ENCODE measurements at regions not wholly inside any gene's neighbourhood (a gene's known extent, or its start where the extent isn't known, plus 50 kb on each side); places are given as distances from the start of the nearest gene placed in this dataset.

DNA sequence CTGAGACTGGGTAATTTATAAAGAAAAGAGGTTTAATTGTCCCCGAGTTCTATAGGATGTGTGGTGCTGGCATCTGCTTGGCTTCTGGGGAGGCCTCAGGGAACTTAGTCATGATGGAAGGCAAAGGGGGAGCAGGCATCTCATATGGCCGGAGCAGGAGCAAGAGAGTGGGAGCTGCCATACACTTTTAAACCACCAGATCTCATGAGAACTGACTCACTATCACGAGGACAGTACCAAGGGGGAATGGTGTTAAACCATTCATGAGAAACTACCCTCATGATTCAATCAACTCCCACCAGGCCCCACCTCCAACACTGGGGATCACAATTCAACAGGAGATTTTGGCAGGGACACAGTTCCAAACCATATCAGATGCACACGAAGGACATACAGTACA lies 199.9 kb upstream of the DPP6 start:
- H3K27ac ChIP-seq (ENCODE audit: low read length): no peak overlapping the region
- no peaks in the 10 kb centered on the region for H3K27me3 ChIP-seq (ENCODE audit: low read depth, low read length)
- no peak overlapping the region for H3K4me3 ChIP-seq (ENCODE audit: low read length)
- H3K4me1 ChIP-seq (ENCODE audit: low read length): no peaks in the 10 kb centered on the region
- no peak overlapping the region for H3K9ac ChIP-seq (ENCODE audit: low read length)
- no peaks in the 10 kb centered on the region for H3K79me2 ChIP-seq (ENCODE audit: low read length)
- no peak overlapping the region for H2AFZ ChIP-seq (ENCODE audit: low read depth, low read length)
- H3K4me2 ChIP-seq (ENCODE audit: low read length): no peak overlapping the region
- H3K36me3 ChIP-seq (replicated peaks; ENCODE audit: low read depth, low read length): no peaks in the 10 kb centered on the region
- TF ChIP-seq, protein P1, sequence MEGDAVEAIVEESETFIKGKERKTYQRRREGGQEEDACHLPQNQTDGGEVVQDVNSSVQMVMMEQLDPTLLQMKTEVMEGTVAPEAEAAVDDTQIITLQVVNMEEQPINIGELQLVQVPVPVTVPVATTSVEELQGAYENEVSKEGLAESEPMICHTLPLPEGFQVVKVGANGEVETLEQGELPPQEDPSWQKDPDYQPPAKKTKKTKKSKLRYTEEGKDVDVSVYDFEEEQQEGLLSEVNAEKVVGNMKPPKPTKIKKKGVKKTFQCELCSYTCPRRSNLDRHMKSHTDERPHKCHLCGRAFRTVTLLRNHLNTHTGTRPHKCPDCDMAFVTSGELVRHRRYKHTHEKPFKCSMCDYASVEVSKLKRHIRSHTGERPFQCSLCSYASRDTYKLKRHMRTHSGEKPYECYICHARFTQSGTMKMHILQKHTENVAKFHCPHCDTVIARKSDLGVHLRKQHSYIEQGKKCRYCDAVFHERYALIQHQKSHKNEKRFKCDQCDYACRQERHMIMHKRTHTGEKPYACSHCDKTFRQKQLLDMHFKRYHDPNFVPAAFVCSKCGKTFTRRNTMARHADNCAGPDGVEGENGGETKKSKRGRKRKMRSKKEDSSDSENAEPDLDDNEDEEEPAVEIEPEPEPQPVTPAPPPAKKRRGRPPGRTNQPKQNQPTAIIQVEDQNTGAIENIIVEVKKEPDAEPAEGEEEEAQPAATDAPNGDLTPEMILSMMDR (IDR thresholded peaks at IDR 0.05; ENCODE audit: low read depth, low read length): no peak
- TF ChIP-seq EZH2phosphoT487 (IDR thresholded peaks at IDR 0.05; ENCODE audit: low read depth): no peak
- H3K9me3 ChIP-seq (ENCODE audit: insufficient read depth, low read length): no peaks in the 10 kb centered on the region
- H4K20me1 ChIP-seq (ENCODE audit: insufficient read depth, low read length): no peaks in the 10 kb centered on the region

DNA sequence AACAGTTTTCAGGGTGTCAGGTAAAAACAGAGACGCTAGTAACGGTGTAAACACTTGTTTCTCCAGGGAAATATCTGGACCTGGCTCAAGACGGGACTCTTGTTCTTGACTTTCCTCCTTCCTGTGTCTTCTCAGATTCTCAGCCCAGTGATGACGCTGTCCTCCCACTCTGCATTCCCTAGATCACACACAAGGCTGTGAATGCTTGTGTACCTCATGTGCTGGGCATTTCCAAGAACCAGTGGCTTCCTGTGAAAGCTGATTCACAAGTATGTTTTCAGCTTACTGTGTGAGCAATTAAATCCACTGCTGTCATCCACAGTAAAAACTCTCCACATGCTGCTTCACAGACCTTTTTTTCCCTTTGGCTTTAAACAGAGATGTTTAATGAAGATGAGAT lies 193.8 kb upstream of the DPP6 start:
- Histone ChIP-seq H4K20me1 (ENCODE audit: insufficient read depth, low read length) (no peaks in the 10 kb centered on the region), H3K79me2 (ENCODE audit: low read length) (no peaks in the 10 kb centered on the region)
- no peak for TF ChIP-seq EZH2phosphoT487 (IDR thresholded peaks at IDR 0.05; ENCODE audit: low read depth)
- TF ChIP-seq, protein P1 (IDR thresholded peaks at IDR 0.05; ENCODE audit: low read depth, low read length): no peak

DNA sequence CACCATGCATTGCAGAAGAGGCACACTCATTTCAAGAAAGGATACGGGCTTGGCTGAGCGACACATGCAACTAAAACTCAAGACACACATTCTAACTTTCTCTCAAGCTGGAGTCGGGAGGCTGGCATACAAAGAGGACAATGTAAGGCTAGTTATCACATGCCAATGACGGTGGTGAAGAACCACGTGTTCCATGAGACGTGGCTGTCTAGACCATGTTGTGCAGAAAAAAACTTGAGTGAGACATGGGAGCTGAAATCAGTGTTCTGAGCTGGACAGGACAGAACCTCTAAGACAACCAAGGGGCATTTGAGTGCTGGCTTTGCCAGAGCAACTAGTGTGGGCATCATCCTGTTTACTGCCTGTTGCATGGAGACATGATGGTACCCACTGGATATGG lies 193.0 kb upstream of the DPP6 start:
- Histone ChIP-seq H3K27ac (ENCODE audit: low read length) (no peak overlapping the region), H3K4me1 (ENCODE audit: low read length) (peaks cover 29% of the 10 kb centered on the region), H3K4me3 (ENCODE audit: low read length) (no peak overlapping the region)

More for the DNA sequence above, 193.8 kb upstream of the DPP6 start:
- H3K36me3 ChIP-seq (replicated peaks; ENCODE audit: low read depth, low read length): no peaks in the 10 kb centered on the region
- H3K27me3 ChIP-seq (ENCODE audit: low read depth, low read length): no peaks in the 10 kb centered on the region
- H3K9me3 ChIP-seq (ENCODE audit: insufficient read depth, low read length): peaks cover 5% of the 10 kb centered on the region; the same call in 1 of the 2 replicates
- H3K27ac ChIP-seq (ENCODE audit: low read length): no peak overlapping the region
- peaks cover 20% of the 10 kb centered on the region for H3K4me1 ChIP-seq (ENCODE audit: low read length)
- no peak overlapping the region for H2AFZ ChIP-seq (ENCODE audit: low read depth, low read length)
- H3K9ac ChIP-seq (ENCODE audit: low read length): no peak overlapping the region
- no peak overlapping the region for H3K4me3 ChIP-seq (ENCODE audit: low read length)
- no peak overlapping the region for H3K4me2 ChIP-seq (ENCODE audit: low read length)

DNA sequence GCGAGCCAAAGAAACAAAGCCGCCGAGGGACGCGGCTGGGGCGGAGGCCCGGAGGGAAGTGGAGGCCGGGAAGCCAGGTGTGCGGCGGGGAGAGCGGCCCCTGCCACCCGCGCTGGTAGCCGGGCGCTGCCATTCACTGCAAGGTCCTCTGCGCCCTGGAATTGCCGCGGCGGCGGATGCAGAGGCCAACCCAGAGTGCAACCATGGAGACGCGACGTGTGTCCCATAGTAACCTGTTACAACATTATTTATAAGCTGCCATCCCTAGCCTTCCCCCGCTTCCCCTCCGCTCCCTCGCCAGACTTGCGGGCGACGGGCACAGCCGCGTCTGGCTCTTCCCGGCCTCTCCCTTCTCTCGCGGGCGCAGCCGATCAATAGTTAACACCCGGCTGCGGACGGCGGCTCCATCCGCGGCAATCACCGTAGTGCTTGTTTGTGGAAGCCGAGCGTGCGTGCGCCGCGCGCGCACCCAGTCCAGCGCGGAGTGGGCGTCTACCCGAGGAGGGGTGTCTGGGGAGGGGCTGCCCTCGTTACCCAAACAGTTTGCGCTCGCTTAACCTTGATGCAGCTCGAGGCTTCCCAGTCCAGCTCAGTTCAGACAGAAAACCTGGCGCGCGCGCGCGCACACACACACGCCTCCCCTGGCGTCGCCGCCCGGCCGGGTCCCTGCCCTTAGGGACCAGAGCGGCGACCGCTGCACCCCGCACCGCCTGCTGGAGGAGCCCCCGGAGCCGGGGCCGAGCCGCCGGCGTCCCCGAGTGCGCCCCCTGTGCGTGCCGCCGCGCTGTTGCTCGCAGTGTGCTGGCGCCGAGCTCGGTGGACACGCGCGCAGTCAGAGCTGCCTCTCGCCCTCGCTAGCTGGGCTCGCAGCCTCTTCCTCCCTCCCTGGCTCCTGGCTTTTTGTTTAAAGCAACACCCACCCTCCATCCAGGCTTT lies 165.4 kb upstream of the DPP6 start:
- Histone ChIP-seq H3K4me2 (ENCODE audit: low read length) (no peak overlapping the region), H3K79me2 (ENCODE audit: low read length) (no peaks in the 10 kb centered on the region), H3K36me3 (replicated peaks; ENCODE audit: low read depth, low read length) (no peaks in the 10 kb centered on the region), H2AFZ (ENCODE audit: low read depth, low read length) (no peak overlapping the region), H3K9me3 (ENCODE audit: insufficient read depth, low read length) (no peaks in the 10 kb centered on the region), H3K27ac (ENCODE audit: low read length) (no peak overlapping the region), H3K4me3 (ENCODE audit: low read length) (no peak overlapping the region), H3K9ac (ENCODE audit: low read length) (no peak overlapping the region), H4K20me1 (ENCODE audit: insufficient read depth, low read length) (no peaks in the 10 kb centered on the region), H3K4me1 (ENCODE audit: low read length) (no peaks in the 10 kb centered on the region), H3K27me3 (ENCODE audit: low read depth, low read length) (no peaks in the 10 kb centered on the region)
- TF ChIP-seq EZH2phosphoT487 (IDR thresholded peaks at IDR 0.05; ENCODE audit: low read depth): no peak
- TF ChIP-seq, protein P1 (IDR thresholded peaks at IDR 0.05; ENCODE audit: low read depth, low read length): no peak

More for the DNA sequence above, 193.0 kb upstream of the DPP6 start:
- Histone ChIP-seq H3K9ac (ENCODE audit: low read length) (no peak overlapping the region), H3K4me2 (ENCODE audit: low read length) (no peak overlapping the region), H3K36me3 (replicated peaks; ENCODE audit: low read depth, low read length) (no peaks in the 10 kb centered on the region), H3K9me3 (ENCODE audit: insufficient read depth, low read length) (peaks cover 12% of the 10 kb centered on the region), H3K79me2 (ENCODE audit: low read length) (no peaks in the 10 kb centered on the region), H2AFZ (ENCODE audit: low read depth, low read length) (no peak overlapping the region), H3K27me3 (ENCODE audit: low read depth, low read length) (no peaks in the 10 kb centered on the region), H4K20me1 (ENCODE audit: insufficient read depth, low read length) (no peaks in the 10 kb centered on the region)
- TF ChIP-seq EZH2phosphoT487 (IDR thresholded peaks at IDR 0.05; ENCODE audit: low read depth): no peak
- TF ChIP-seq, protein P1 (IDR thresholded peaks at IDR 0.05; ENCODE audit: low read depth, low read length): no peak
